ENCODE measurements at regions not wholly inside any gene's neighbourhood (a gene's known extent, or its start where the extent isn't known, plus 50 kb on each side); places are given as distances from the start of the nearest gene placed in this dataset.

GRCh38 chr5:84550222-84550621, 165.5 kb upstream of the EDIL3 start:
- TF ChIP-seq ZNF274 (IDR thresholded peaks at IDR 0.05; ENCODE audit: low read depth, low read length), result no peak
- no peak for TF ChIP-seq SUZ12 (IDR thresholded peaks at IDR 0.05; ENCODE audit: extremely low read depth, insufficient read depth, insufficient read length)
